ENCODE measurements at regions not wholly inside any gene's neighbourhood (a gene's known extent, or its start where the extent isn't known, plus 50 kb on each side); places are given as distances from the start of the nearest gene placed in this dataset.
"Not testable (repeated sequence)": the region's sequence is repeated elsewhere in the genome, so short reads cannot be mapped to it uniquely, and the experiment has no call there.

GRCh38 chr1:149354579-149354978 is 120.3 kb upstream of the NBPF19 start:
- FAIRE-seq; BruUV-seq (replicated peaks): not testable (repeated sequence)

GRCh38 chr1:149355748-149356147 is 119.1 kb upstream of the NBPF19 start:
- DNase-seq (ENCODE audit: low read depth, low spot score); H3K36me3 ChIP-seq (ENCODE audit: control insufficient read depth in 2 of 2, extremely low read depth in 1 of 2, insufficient read depth in 2 of 2, low read length in 2 of 2); H3K79me2 ChIP-seq (ENCODE audit: control insufficient read depth, insufficient read depth, low read length); H3K27ac ChIP-seq (ENCODE audit: insufficient read depth, low read depth, low read length); H3K9me3 ChIP-seq (replicated peaks; ENCODE audit: control insufficient read depth, insufficient read depth, low read length); H4K20me1 ChIP-seq (replicated peaks; ENCODE audit: control insufficient read depth, extremely low read depth, insufficient read depth, low read length); H3K4me2 ChIP-seq (ENCODE audit: insufficient read depth, low read length); POLR2A ChIA-PET; H3K4me3 ChIP-seq (replicated peaks in 1 of 3; ENCODE audit: insufficient read depth in 1 of 3, low read depth in 1 of 3, low read length in 3 of 3); BruUV-seq (replicated peaks); intact Hi-C loops (cut with micrococcal nuclease); dilution Hi-C loops (cut with MboI; ENCODE audit: extremely low pct_ligation_motif_present, low sequenced_read_pairs); H3K9me1 ChIP-seq (replicated peaks; ENCODE audit: control insufficient read depth, extremely low read depth, insufficient read depth, low read length); H3K27me3 ChIP-seq (ENCODE audit: control insufficient read depth in 2 of 2, insufficient read depth in 2 of 2, low read length in 2 of 2); H3K4me1 ChIP-seq (ENCODE audit: control insufficient read depth, extremely low read depth, insufficient read depth, low read length); CTCF ChIA-PET; FAIRE-seq; H3K9ac ChIP-seq (replicated peaks; ENCODE audit: extremely low read depth, insufficient read depth, low read length); H2AFZ ChIP-seq (ENCODE audit: low read depth, low read length): not testable (repeated sequence)

More at GRCh38 chr1:149354579-149354978, 120.3 kb upstream of the NBPF19 start:
- H3K36me3 ChIP-seq (ENCODE audit: control insufficient read depth in 2 of 2, extremely low read depth in 1 of 2, insufficient read depth in 2 of 2, low read length in 2 of 2); H3K9me1 ChIP-seq (replicated peaks; ENCODE audit: control insufficient read depth, extremely low read depth, insufficient read depth, low read length); H2AFZ ChIP-seq (ENCODE audit: low read depth, low read length); CTCF ChIA-PET; H4K20me1 ChIP-seq (replicated peaks; ENCODE audit: control insufficient read depth, extremely low read depth, insufficient read depth, low read length); H3K4me2 ChIP-seq (ENCODE audit: insufficient read depth, low read length); POLR2A ChIA-PET; H3K9me3 ChIP-seq (replicated peaks; ENCODE audit: control insufficient read depth, insufficient read depth, low read length); intact Hi-C loops (cut with micrococcal nuclease); H3K79me2 ChIP-seq (ENCODE audit: control insufficient read depth, insufficient read depth, low read length); H3K4me3 ChIP-seq (replicated peaks in 1 of 3; ENCODE audit: insufficient read depth in 1 of 3, low read depth in 1 of 3, low read length in 3 of 3); H3K27me3 ChIP-seq (ENCODE audit: control insufficient read depth in 2 of 2, insufficient read depth in 2 of 2, low read length in 2 of 2); dilution Hi-C loops (cut with MboI; ENCODE audit: extremely low pct_ligation_motif_present, low sequenced_read_pairs); DNase-seq (ENCODE audit: low read depth, low spot score); H3K27ac ChIP-seq (ENCODE audit: insufficient read depth, low read depth, low read length); H3K4me1 ChIP-seq (ENCODE audit: control insufficient read depth, extremely low read depth, insufficient read depth, low read length); H3K9ac ChIP-seq (replicated peaks; ENCODE audit: extremely low read depth, insufficient read depth, low read length): not testable (repeated sequence)

- H3K27me3 ChIP-seq (ENCODE audit: control insufficient read depth in 2 of 2, insufficient read depth in 2 of 2, low read length in 2 of 2); DNase-seq (ENCODE audit: low read depth, low spot score); dilution Hi-C loops (cut with MboI; ENCODE audit: extremely low pct_ligation_motif_present, low sequenced_read_pairs); H3K4me3 ChIP-seq (replicated peaks in 1 of 3; ENCODE audit: insufficient read depth in 1 of 3, low read depth in 1 of 3, low read length in 3 of 3); H3K4me2 ChIP-seq (ENCODE audit: insufficient read depth, low read length); H2AFZ ChIP-seq (ENCODE audit: low read depth, low read length); H3K9me1 ChIP-seq (replicated peaks; ENCODE audit: control insufficient read depth, extremely low read depth, insufficient read depth, low read length); H3K9ac ChIP-seq (replicated peaks; ENCODE audit: extremely low read depth, insufficient read depth, low read length); intact Hi-C loops (cut with micrococcal nuclease); H3K27ac ChIP-seq (ENCODE audit: insufficient read depth, low read depth, low read length); FAIRE-seq; H4K20me1 ChIP-seq (replicated peaks; ENCODE audit: control insufficient read depth, extremely low read depth, insufficient read depth, low read length); H3K36me3 ChIP-seq (ENCODE audit: control insufficient read depth in 2 of 2, extremely low read depth in 1 of 2, insufficient read depth in 2 of 2, low read length in 2 of 2); H3K9me3 ChIP-seq (replicated peaks; ENCODE audit: control insufficient read depth, insufficient read depth, low read length); H3K79me2 ChIP-seq (ENCODE audit: control insufficient read depth, insufficient read depth, low read length); POLR2A ChIA-PET; CTCF ChIA-PET; BruUV-seq (replicated peaks); H3K4me1 ChIP-seq (ENCODE audit: control insufficient read depth, extremely low read depth, insufficient read depth, low read length): not testable (repeated sequence)
Observed at GRCh38 chr1:149356152-149356551, 118.7 kb upstream of the NBPF19 start.

- FAIRE-seq; BruUV-seq (replicated peaks); CTCF ChIA-PET: not testable (repeated sequence)
Observed at GRCh38 chr1:149360351-149360750, 114.5 kb upstream of the NBPF19 start.

More at GRCh38 chr1:149360351-149360750, 114.5 kb upstream of the NBPF19 start:
- H3K27me3 ChIP-seq (ENCODE audit: control insufficient read depth in 2 of 2, insufficient read depth in 2 of 2, low read length in 2 of 2); intact Hi-C loops (cut with micrococcal nuclease); POLR2A ChIA-PET; H3K9ac ChIP-seq (replicated peaks; ENCODE audit: extremely low read depth, insufficient read depth, low read length); H3K79me2 ChIP-seq (ENCODE audit: control insufficient read depth, insufficient read depth, low read length); DNase-seq (ENCODE audit: low read depth, low spot score); H3K27ac ChIP-seq (ENCODE audit: insufficient read depth, low read depth, low read length); H3K4me2 ChIP-seq (ENCODE audit: insufficient read depth, low read length); H3K36me3 ChIP-seq (ENCODE audit: control insufficient read depth in 2 of 2, extremely low read depth in 1 of 2, insufficient read depth in 2 of 2, low read length in 2 of 2); dilution Hi-C loops (cut with MboI; ENCODE audit: extremely low pct_ligation_motif_present, low sequenced_read_pairs); H3K4me1 ChIP-seq (ENCODE audit: control insufficient read depth, extremely low read depth, insufficient read depth, low read length); H4K20me1 ChIP-seq (replicated peaks; ENCODE audit: control insufficient read depth, extremely low read depth, insufficient read depth, low read length); H3K9me1 ChIP-seq (replicated peaks; ENCODE audit: control insufficient read depth, extremely low read depth, insufficient read depth, low read length); H3K4me3 ChIP-seq (replicated peaks in 1 of 3; ENCODE audit: insufficient read depth in 1 of 3, low read depth in 1 of 3, low read length in 3 of 3); H3K9me3 ChIP-seq (replicated peaks; ENCODE audit: control insufficient read depth, insufficient read depth, low read length); H2AFZ ChIP-seq (ENCODE audit: low read depth, low read length): not testable (repeated sequence)

All from endothelial cell of umbilical vein (primary cell).